NT2/D1 (cell line): ENCODE measurements at regions not wholly inside any gene's neighbourhood (a gene's known extent, or its start where the extent isn't known, plus 50 kb on each side); places are given as distances from the start of the nearest gene placed in this dataset.

Experiments used
- YY1 ChIP-seq: IDR thresholded peaks from 2 replicates; pipeline ENCODE4 v1.6.1; 2011; ENCODE audit not compliant: insufficient read length, insufficient read depth
- ZNF274 ChIP-seq: IDR thresholded peaks from 2 replicates; pipeline ENCODE4 v1.6.1; 2011; ENCODE audit warnings: mild to moderate bottlenecking, low read depth, low read length

- TF ChIP-seq ZNF274 (no peak), YY1 (no peak)
These were observed 130.0 kb upstream of the BDNF start for GRCh38 chr11:27830206-27830605.
